Endodermal cell (in vitro differentiated cells): ENCODE measurements at regions not wholly inside any gene's neighbourhood (a gene's known extent, or its start where the extent isn't known, plus 50 kb on each side); places are given as distances from the start of the nearest gene placed in this dataset.

ENCODE experiments used
- DNase-seq: peaks from one replicate; pipeline ENCODE4 v3.0.0-alpha.2; 2017
- H3K27ac ChIP-seq: 2 replicates; pipeline ENCODE4 v1.5.1; 2013; ENCODE audit warnings: mild to moderate bottlenecking, low read depth, low read length, moderate library complexity
- H3K27me3 ChIP-seq: 2 replicates; pipeline ENCODE4 v1.6.1; 2013; ENCODE audit warnings: mild to moderate bottlenecking, low read length, moderate library complexity; ENCODE audit not compliant: insufficient read depth, control insufficient read depth, poor library complexity, severe bottlenecking
- H3K36me3 ChIP-seq: 2 replicates; pipeline ENCODE4 v1.7.0; 2013; ENCODE audit warnings: mild to moderate bottlenecking, low read length, moderate library complexity; ENCODE audit not compliant: control insufficient read depth, insufficient read depth
- H3K4me1 ChIP-seq: one replicate; pipeline ENCODE4 v1.7.0; 2013; ENCODE audit warnings: low read length; ENCODE audit not compliant: control insufficient read depth, insufficient read depth
- H3K4me3 ChIP-seq: 2 replicates; pipeline ENCODE4 v1.5.1; 2013; ENCODE audit warnings: mild to moderate bottlenecking, low read length, moderate library complexity
- H3K9ac ChIP-seq: 2 replicates; pipeline ENCODE4 v1.6.1; 2013; ENCODE audit warnings: mild to moderate bottlenecking, low read length, moderate library complexity; ENCODE audit not compliant: poor library complexity, severe bottlenecking; ENCODE audit errors: extremely low read depth
- H3K9me3 ChIP-seq: 2 replicates; pipeline ENCODE4 v1.6.1; 2013; ENCODE audit warnings: mild to moderate bottlenecking, low read length, moderate library complexity; ENCODE audit not compliant: control insufficient read depth
- H3K27ac Mint-ChIP-seq: 2 replicates; pipeline ENCODE4 v1.8.0; 2020; ENCODE audit warnings: mixed read lengths
- H3K27me3 Mint-ChIP-seq: 2 replicates; pipeline ENCODE4 v1.8.0; 2021; ENCODE audit warnings: mild to moderate bottlenecking, mixed read lengths; ENCODE audit not compliant: insufficient read depth
- H3K36me3 Mint-ChIP-seq: 2 replicates; pipeline ENCODE4 v1.8.0; 2020; ENCODE audit warnings: low read depth, mixed read lengths
- H3K4me1 Mint-ChIP-seq: 2 replicates; pipeline ENCODE4 v1.8.0; 2020; ENCODE audit warnings: mixed read lengths
- H3K4me3 Mint-ChIP-seq: 2 replicates; pipeline ENCODE4 v1.8.0; 2020; ENCODE audit warnings: mild to moderate bottlenecking, moderate library complexity, mixed read lengths
- H3K9me3 Mint-ChIP-seq: 2 replicates; pipeline ENCODE4 v1.8.0; 2020; ENCODE audit warnings: mild to moderate bottlenecking, mixed read lengths
- WGBS, 2 experiments: methylation state at CpG; one replicate each; pipeline versions ENCODE4 v1.1.5 to v1.1.7; 2013; ENCODE audit warnings: missing lambda C conversion rate in 2 of 2, mixed read lengths in 1 of 2; ENCODE audit not compliant: insufficient coverage in 1 of 2, insufficient read length in 1 of 2; 5-methylcytosine and 5-hydroxymethylcytosine counted together
- TF ChIP-seq, protein P1 (sequence below): fragments of 200-600 bp; sonication (generic); conservative IDR thresholded peaks from 2 replicates; pipeline ENCODE4 v1.5.0; 2021; ENCODE audit warnings: antibody characterized with exemption, mild to moderate bottlenecking

DNA sequence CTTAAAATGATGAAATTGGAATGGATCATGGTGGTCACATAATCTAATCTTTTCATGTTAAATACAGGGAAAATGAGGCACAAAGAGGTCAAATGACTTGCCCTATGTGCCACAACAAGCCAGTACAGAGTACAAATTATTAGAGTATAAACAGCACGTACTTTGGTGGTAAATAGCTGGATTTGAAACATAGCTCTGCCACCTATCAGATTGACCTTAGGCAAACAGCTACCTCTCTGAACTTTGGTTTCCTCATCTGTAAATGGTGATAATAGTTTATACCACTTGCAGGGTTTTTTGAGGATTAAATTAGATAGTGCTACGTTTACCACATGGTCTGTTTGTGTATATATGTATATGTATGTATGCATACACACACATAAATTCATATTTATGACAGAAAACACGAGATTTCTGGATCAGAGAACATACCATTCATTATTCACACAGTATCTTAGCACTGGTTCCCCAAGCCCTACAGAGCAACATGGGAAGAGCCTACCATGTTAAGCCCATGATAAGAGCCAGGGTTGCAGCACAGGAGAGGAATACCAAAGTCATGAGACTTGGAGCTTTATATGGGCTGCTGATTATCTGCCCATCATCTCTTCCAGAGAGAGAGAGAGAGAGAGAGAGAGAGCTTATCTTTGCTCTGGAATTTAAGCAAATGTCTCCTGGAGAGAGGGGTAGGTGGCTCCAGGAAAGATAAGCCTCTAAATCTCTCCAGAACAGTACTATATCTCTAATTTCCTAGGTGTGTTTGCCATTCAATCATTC is 73.5 kb downstream of the MDH1 start:
- Mint-ChIP-seq H3K4me1 (peaks cover 26% of the 10 kb centered on the region), H3K4me3 (no peak overlapping the region), H3K9me3 (peaks cover 4% of the 10 kb centered on the region), H3K36me3 (no peaks in the 10 kb centered on the region), H3K27me3 (no peaks in the 10 kb centered on the region), H3K27ac (peak overlapping the region; percentile 12)
- no peaks in the 10 kb centered on the region for H3K27me3 ChIP-seq
- no peak overlapping the region for H3K9ac ChIP-seq
- H3K4me3 ChIP-seq = no peak overlapping the region
- TF ChIP-seq, protein P1, sequence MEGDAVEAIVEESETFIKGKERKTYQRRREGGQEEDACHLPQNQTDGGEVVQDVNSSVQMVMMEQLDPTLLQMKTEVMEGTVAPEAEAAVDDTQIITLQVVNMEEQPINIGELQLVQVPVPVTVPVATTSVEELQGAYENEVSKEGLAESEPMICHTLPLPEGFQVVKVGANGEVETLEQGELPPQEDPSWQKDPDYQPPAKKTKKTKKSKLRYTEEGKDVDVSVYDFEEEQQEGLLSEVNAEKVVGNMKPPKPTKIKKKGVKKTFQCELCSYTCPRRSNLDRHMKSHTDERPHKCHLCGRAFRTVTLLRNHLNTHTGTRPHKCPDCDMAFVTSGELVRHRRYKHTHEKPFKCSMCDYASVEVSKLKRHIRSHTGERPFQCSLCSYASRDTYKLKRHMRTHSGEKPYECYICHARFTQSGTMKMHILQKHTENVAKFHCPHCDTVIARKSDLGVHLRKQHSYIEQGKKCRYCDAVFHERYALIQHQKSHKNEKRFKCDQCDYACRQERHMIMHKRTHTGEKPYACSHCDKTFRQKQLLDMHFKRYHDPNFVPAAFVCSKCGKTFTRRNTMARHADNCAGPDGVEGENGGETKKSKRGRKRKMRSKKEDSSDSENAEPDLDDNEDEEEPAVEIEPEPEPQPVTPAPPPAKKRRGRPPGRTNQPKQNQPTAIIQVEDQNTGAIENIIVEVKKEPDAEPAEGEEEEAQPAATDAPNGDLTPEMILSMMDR = no peak
- no peaks in the 10 kb centered on the region for H3K4me1 ChIP-seq
- WGBS, 2 experiments = 94 to 100% methylated on average over 1 to 2 of the region's 3 CpGs
- no peak overlapping the region for H3K27ac ChIP-seq
- H3K36me3 ChIP-seq = no peaks in the 10 kb centered on the region
- peaks cover 5% of the 10 kb centered on the region for H3K9me3 ChIP-seq
- no peak for DNase-seq

DNA sequence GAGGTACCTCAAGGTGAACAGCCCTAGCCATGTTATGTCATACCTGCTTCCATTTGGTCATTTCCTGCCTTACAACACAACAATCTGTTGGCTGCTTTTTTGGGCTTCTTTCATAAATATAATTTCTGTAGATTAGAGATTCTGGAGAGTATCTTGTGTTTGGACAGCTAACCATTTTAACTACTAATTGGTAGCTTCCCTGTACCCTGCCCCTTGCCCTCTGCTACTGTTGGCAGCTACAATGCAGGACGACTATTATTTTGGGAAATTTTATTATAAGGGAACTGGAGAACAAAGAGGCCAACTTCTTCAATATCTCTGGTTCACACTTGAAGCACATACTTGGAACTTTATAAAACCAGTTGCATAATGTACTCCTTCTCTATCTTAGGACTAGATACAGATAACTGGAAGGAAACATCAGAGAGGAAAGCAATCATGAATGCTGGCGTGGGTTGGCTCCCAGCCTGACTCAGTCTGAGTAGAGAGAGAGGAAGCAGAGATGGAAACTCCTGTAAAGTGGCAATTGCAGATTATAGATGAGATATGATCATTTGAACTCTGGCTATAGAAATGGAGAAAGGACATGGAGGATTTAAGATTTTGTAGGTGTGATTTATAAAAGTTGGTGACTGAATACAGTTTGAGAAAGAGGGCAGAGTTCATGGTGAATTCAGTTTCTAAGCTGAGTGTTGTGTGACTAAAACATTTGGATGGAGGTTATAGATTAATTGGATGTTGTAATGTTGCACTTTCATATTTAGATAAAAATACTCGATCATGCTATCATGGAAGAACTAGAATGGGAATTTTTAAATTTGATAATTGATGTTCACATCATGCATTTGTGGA is 74.5 kb downstream of the MDH1 start:
- Mint-ChIP-seq H3K36me3 (no peaks in the 10 kb centered on the region), H3K27ac (peak overlapping the region; percentile 12), H3K27me3 (no peaks in the 10 kb centered on the region), H3K9me3 (peaks cover 2% of the 10 kb centered on the region), H3K4me1 (peaks cover 30% of the 10 kb centered on the region), H3K4me3 (no peak overlapping the region)
- no peak for DNase-seq
- 90 to 96% methylated on average over 2 to 3 of the region's 3 CpGs for WGBS, 2 experiments
- no peaks in the 10 kb centered on the region for H3K4me1 ChIP-seq
- TF ChIP-seq, protein P1 = no peak
- H3K36me3 ChIP-seq = no peaks in the 10 kb centered on the region
- H3K9me3 ChIP-seq = peaks cover 5% of the 10 kb centered on the region
- no peaks in the 10 kb centered on the region for H3K27me3 ChIP-seq
- H3K27ac ChIP-seq = no peak overlapping the region
- peak overlapping the region; percentile 13 for H3K4me3 ChIP-seq
- no peak overlapping the region for H3K9ac ChIP-seq

DNA sequence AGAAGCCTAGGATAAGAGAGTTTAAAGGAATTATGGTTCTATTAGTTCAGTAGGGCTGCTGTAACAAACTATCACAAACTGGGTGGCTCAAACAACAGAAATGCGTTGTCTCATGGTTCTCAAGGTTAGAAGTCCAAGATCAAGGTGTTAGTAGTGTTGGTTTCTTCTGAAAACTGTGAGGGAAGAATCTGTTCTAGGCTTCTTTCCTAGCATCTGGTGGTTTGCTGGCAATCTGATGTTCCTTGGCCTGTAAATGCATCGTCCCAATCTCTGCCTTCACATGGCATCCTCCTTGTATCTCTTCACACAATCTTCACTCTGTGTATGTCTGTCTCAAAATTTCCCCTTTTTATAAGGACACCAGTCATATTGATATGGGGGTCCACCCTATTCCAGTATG is 76.3 kb downstream of the MDH1 start:
- peaks cover 39% of the 10 kb centered on the region for H3K4me1 Mint-ChIP-seq
- no peak overlapping the region for H3K27ac Mint-ChIP-seq
- no peak overlapping the region for H3K27ac ChIP-seq
- peaks cover 2% of the 10 kb centered on the region for H3K9me3 Mint-ChIP-seq
- no peaks in the 10 kb centered on the region for H3K27me3 Mint-ChIP-seq
- no peaks in the 10 kb centered on the region for H3K27me3 ChIP-seq
- H3K36me3 ChIP-seq = no peaks in the 10 kb centered on the region
- H3K9me3 ChIP-seq = peaks cover 5% of the 10 kb centered on the region
- no peak overlapping the region for H3K4me3 Mint-ChIP-seq
- H3K4me1 ChIP-seq = peaks cover 4% of the 10 kb centered on the region
- 46 to 71% methylated on average over 1 to 2 of the region's 2 CpGs for WGBS, 2 experiments
- H3K36me3 Mint-ChIP-seq = no peaks in the 10 kb centered on the region
- no peak for DNase-seq
- H3K9ac ChIP-seq = no peak overlapping the region
- TF ChIP-seq, protein P1 = no peak
- H3K4me3 ChIP-seq = no peak overlapping the region
